Ovary (tissue), 3 donors: ENCODE measurements at regions not wholly inside any gene's neighbourhood (a gene's known extent, or its start where the extent isn't known, plus 50 kb on each side); places are given as distances from the start of the nearest gene placed in this dataset.

Source experiments
- CTCF ChIP-seq, 3 donors: fragments of 450-650 bp in 2 of 3; fragments of 200-600 bp in 1 of 3; IDR thresholded peaks; one replicate each; pipeline versions ENCODE4 v1.5.1 to v1.8.0; 2016 to 2022; ENCODE audit warnings: antibody characterized with exemption in 3 of 3, mild to moderate bottlenecking in 1 of 3
- EP300 ChIP-seq: sonication (generic); formaldehyde crosslinking; IDR thresholded peaks from one replicate; pipeline ENCODE4 v1.6.1; 2017; ENCODE audit warnings: antibody characterized with exemption
- POLR2A ChIP-seq: fragments of 450-650 bp; IDR thresholded peaks from one replicate; pipeline ENCODE4 v1.6.1; 2017; ENCODE audit warnings: antibody characterized with exemption, mild to moderate bottlenecking, moderate library complexity
- donor health status: DM: no; HTN: no; CAD: no.

GRCh38 chr9:22808876-22809275, 362.3 kb downstream of the DMRTA1 start:
- TF ChIP-seq CTCF (IDR thresholded peaks at IDR 0.05) (no peak), POLR2A (no peak), EP300 (no peak)
